SK-N-SH (cell line): ENCODE measurements at regions not wholly inside any gene's neighbourhood (a gene's known extent, or its start where the extent isn't known, plus 50 kb on each side); places are given as distances from the start of the nearest gene placed in this dataset.
"Not testable (repeated sequence)": the region's sequence is repeated elsewhere in the genome, so short reads cannot be mapped to it uniquely, and the experiment has no call there.

Experiments used
- CTCF ChIA-PET: fragments of 300-600, 350-600 bp; formaldehyde crosslinking; extraction: SDS; loops from one replicate; lab custom pipeline; 2021; lab: Yijun Ruan, JAX
- POLR2A ChIA-PET: fragments of 350-600 bp; sonication (Branson Sonifier 250); formaldehyde crosslinking; extraction: SDS; loops from one replicate; lab custom pipeline; 2020; ENCODE audit warnings: antibody characterized with exemption, inconsistent platforms; lab: Yijun Ruan, JAX
- DNase-seq: peaks from one replicate; pipeline ENCODE4 v3.0.0; 2012
- H2AFZ ChIP-seq: fragments of 200-600 bp; sonication (generic); 2 replicates; pipeline ENCODE4 v1.8.1; 2016; ENCODE audit warnings: antibody characterized with exemption, mild to moderate bottlenecking, low read depth
- H3F3A ChIP-seq: fragments of 200-600 bp; sonication (generic); replicated peaks from 2 replicates; pipeline ENCODE3; 2016; ENCODE audit warnings: antibody characterized with exemption, mild to moderate bottlenecking; ENCODE audit not compliant: insufficient read depth
- H3K27ac ChIP-seq, 2 experiments: fragments of 200-500 bp in 1 of 2; fragments of 200-600 bp in 1 of 2; sonication (Bioruptor generic) in 1 of 2; sonication (generic), shearing (Covaris generic) in 1 of 2; 2 replicates each; pipeline versions ENCODE4 v1.5.1 to v1.6.1; 2014 to 2016; ENCODE audit warnings: low read depth in 2 of 2, inconsistent platforms in 1 of 2, low read length in 1 of 2, mild to moderate bottlenecking in 1 of 2, mixed read lengths in 1 of 2
- H3K27me3 ChIP-seq: fragments of 200-600 bp; sonication (generic), shearing (Covaris generic); 2 replicates; pipeline ENCODE4 v1.6.1; 2016; ENCODE audit warnings: mixed run types; ENCODE audit not compliant: insufficient read depth
- H3K36me3 ChIP-seq, 2 experiments: fragments of 200-500 bp in 1 of 2; fragments of 200-600 bp in 1 of 2; sonication (Bioruptor generic) in 1 of 2; sonication (generic) in 1 of 2; replicated peaks in 1 of 2; 2 replicates each; pipeline versions ENCODE3 to v1.5.1; 2014 to 2016; ENCODE audit warnings: low read length in 1 of 2, mild to moderate bottlenecking in 1 of 2; ENCODE audit not compliant: insufficient read depth in 2 of 2, control insufficient read depth in 1 of 2
- H3K4me1 ChIP-seq, 2 experiments: fragments of 200-500 bp in 1 of 2; fragments of 200-600 bp in 1 of 2; sonication (Bioruptor generic) in 1 of 2; sonication (generic), shearing (Covaris generic) in 1 of 2; 2 replicates each; pipeline versions ENCODE4 v1.5.1 to v1.6.1; 2014 to 2016; ENCODE audit warnings: low read depth in 1 of 2, low read length in 1 of 2, mixed run types in 1 of 2; ENCODE audit not compliant: insufficient read depth in 2 of 2, control insufficient read depth in 1 of 2
- H3K4me2 ChIP-seq: fragments of 200-600 bp; sonication (generic), shearing (Covaris generic); 2 replicates; pipeline ENCODE4 v1.6.1; 2017; ENCODE audit warnings: mixed run types
- H3K4me3 ChIP-seq, 2 experiments: fragments of 200-500 bp in 1 of 2; fragments of 200-600 bp in 1 of 2; sonication (Bioruptor generic) in 1 of 2; sonication (generic), shearing (Covaris generic) in 1 of 2; 2 replicates each; pipeline versions ENCODE4 v1.5.1 to v1.8.1; 2014 to 2016; ENCODE audit warnings: low read depth in 2 of 2, inconsistent platforms in 1 of 2, low read length in 1 of 2, mild to moderate bottlenecking in 1 of 2, mixed read lengths in 1 of 2, moderate library complexity in 1 of 2
- H3K79me2 ChIP-seq: fragments of 200-600 bp; sonication (generic); 2 replicates; pipeline ENCODE4 v1.8.1; 2017; ENCODE audit warnings: mild to moderate bottlenecking; ENCODE audit not compliant: insufficient read depth
- H3K9ac ChIP-seq: fragments of 200-600 bp; sonication (generic); 2 replicates; pipeline ENCODE4 v1.6.1; 2017; ENCODE audit warnings: mixed run types
- H3K9me2 ChIP-seq: fragments of 200-600 bp; sonication (generic); 2 replicates; pipeline ENCODE4 v1.6.1; 2017; ENCODE audit warnings: mixed run types
- H3K9me3 ChIP-seq: fragments of 200-600 bp; sonication (generic); 2 replicates; pipeline ENCODE4 v1.6.1; 2017; ENCODE audit warnings: mixed run types, mild to moderate bottlenecking, moderate library complexity
- H4K20me1 ChIP-seq: fragments of 200-600 bp; sonication (generic); 2 replicates; pipeline ENCODE4 v1.6.1; 2017; ENCODE audit warnings: mild to moderate bottlenecking, mixed run types; ENCODE audit not compliant: insufficient read depth
- WGBS: methylation state at CpG from one replicate; pipeline ENCODE4 v1.1.6; 2017; ENCODE audit warnings: low lambda C conversion rate; 5-methylcytosine and 5-hydroxymethylcytosine counted together

GRCh38 chr16:18118071-18118470 lies 218.5 kb downstream of the NPIPA8 start:
- WGBS = 41% methylated on average over 8 of the region's 9 CpGs

GRCh38 chr16:18104412-18104811 lies 232.1 kb downstream of the NPIPA8 start:
- CTCF ChIA-PET, POLR2A ChIA-PET, H3K9me3 ChIP-seq, H2AFZ ChIP-seq, H3K4me2 ChIP-seq, DNase-seq, H3K27me3 ChIP-seq, H3K36me3 ChIP-seq, H3K4me1 ChIP-seq, H3K9ac ChIP-seq, H3K4me3 ChIP-seq, H3F3A ChIP-seq, H3K9me2 ChIP-seq, H4K20me1 ChIP-seq, H3K79me2 ChIP-seq, H3K27ac ChIP-seq: not testable (repeated sequence)
- no CpG with 5 or more reads among the region's 2 CpGs for WGBS

More at GRCh38 chr16:18118071-18118470, 218.5 kb downstream of the NPIPA8 start:
- POLR2A ChIA-PET, H3K4me2 ChIP-seq, H3K9me2 ChIP-seq, H3K79me2 ChIP-seq, H3K27ac ChIP-seq, H4K20me1 ChIP-seq, CTCF ChIA-PET, H3K27me3 ChIP-seq, H3F3A ChIP-seq, H3K9me3 ChIP-seq, H3K4me3 ChIP-seq, H3K9ac ChIP-seq, H2AFZ ChIP-seq, DNase-seq, H3K4me1 ChIP-seq, H3K36me3 ChIP-seq: not testable (repeated sequence)

GRCh38 chr16:18101077-18101476 lies 235.5 kb downstream of the NPIPA8 start:
- H4K20me1 ChIP-seq, H2AFZ ChIP-seq, H3K36me3 ChIP-seq, POLR2A ChIA-PET, H3K9ac ChIP-seq, H3K4me1 ChIP-seq, CTCF ChIA-PET, H3F3A ChIP-seq, H3K27me3 ChIP-seq, H3K79me2 ChIP-seq, H3K9me3 ChIP-seq, H3K4me3 ChIP-seq, H3K4me2 ChIP-seq, DNase-seq, H3K9me2 ChIP-seq, H3K27ac ChIP-seq: not testable (repeated sequence)
- WGBS = no CpG with 5 or more reads among the region's 2 CpGs

GRCh38 chr16:18092605-18093004 lies 243.9 kb downstream of the NPIPA8 start:
- H4K20me1 ChIP-seq, POLR2A ChIA-PET: not testable (repeated sequence)

GRCh38 chr16:18080658-18081363 lies 255.7 kb downstream of the NPIPA8 start:
- CTCF ChIA-PET, H3K9ac ChIP-seq, H3K4me3 ChIP-seq, H3K4me1 ChIP-seq, DNase-seq, H3K27ac ChIP-seq, H4K20me1 ChIP-seq, H3F3A ChIP-seq, H3K9me2 ChIP-seq, H3K36me3 ChIP-seq, H3K27me3 ChIP-seq, H3K4me2 ChIP-seq, H2AFZ ChIP-seq, POLR2A ChIA-PET, H3K9me3 ChIP-seq, H3K79me2 ChIP-seq: not testable (repeated sequence)
- 56% methylated on average over 1 of the region's 2 CpGs for WGBS

More at GRCh38 chr16:18092605-18093004, 243.9 kb downstream of the NPIPA8 start:
- H3K4me1 ChIP-seq, H3K36me3 ChIP-seq, DNase-seq, H3K27me3 ChIP-seq, H3K9me3 ChIP-seq, H3K27ac ChIP-seq, H3K9me2 ChIP-seq, CTCF ChIA-PET, H2AFZ ChIP-seq, H3K79me2 ChIP-seq, H3K4me3 ChIP-seq, H3K4me2 ChIP-seq, H3F3A ChIP-seq, H3K9ac ChIP-seq: not testable (repeated sequence)
- WGBS = 0% methylated on average over 1 of the region's 1 CpG

GRCh38 chr16:18077910-18078309 lies 258.6 kb downstream of the NPIPA8 start:
- H2AFZ ChIP-seq, H3K79me2 ChIP-seq, H3K9me3 ChIP-seq, DNase-seq, H3K36me3 ChIP-seq, CTCF ChIA-PET, H3F3A ChIP-seq, H3K4me2 ChIP-seq, H3K27ac ChIP-seq, H4K20me1 ChIP-seq, H3K9ac ChIP-seq, H3K27me3 ChIP-seq, H3K4me3 ChIP-seq, H3K4me1 ChIP-seq, H3K9me2 ChIP-seq, POLR2A ChIA-PET: not testable (repeated sequence)
